ENCODE measurements at regions not wholly inside any gene's neighbourhood (a gene's known extent, or its start where the extent isn't known, plus 50 kb on each side); places are given as distances from the start of the nearest gene placed in this dataset.

GRCh38 chr11:45725776-45726492 is 60.5 kb upstream of the CHST1 start:
- Histone ChIP-seq H2BK5ac (ENCODE audit: low read depth, low read length, poor library complexity) (no peak overlapping the region), H3K9me3 (ENCODE audit: insufficient read depth, low read depth, low read length) (peaks cover 3% of the 10 kb centered on the region), H3K36me3 (ENCODE audit: control insufficient read depth in 1 of 2, insufficient read depth in 2 of 2, low read length in 2 of 2) (no peaks in the 10 kb centered on the region), H3K27ac (ENCODE audit: low read depth, low read length) (no peak overlapping the region), H4K8ac (ENCODE audit: low read depth, low read length) (no peak overlapping the region), H3K27me3 (ENCODE audit: insufficient read depth, low read length) (no peaks in the 10 kb centered on the region), H4K91ac (ENCODE audit: low read depth, low read length) (no peak overlapping the region), H3K79me2 (ENCODE audit: control insufficient read depth, insufficient read depth, low read length, poor library complexity) (no peaks in the 10 kb centered on the region), H2BK12ac (ENCODE audit: low read length) (no peak overlapping the region), H4K12ac (ENCODE audit: low read depth, low read length) (no peak overlapping the region), H3K14ac (ENCODE audit: low read length) (no peak overlapping the region), H3K18ac (ENCODE audit: low read length) (no peak overlapping the region), H3K9ac (ENCODE audit: low read length) (no peak overlapping the region), H2AFZ (ENCODE audit: insufficient read depth, low read length, poor library complexity) (no peak overlapping the region), H2AK5ac (ENCODE audit: low read length) (no peak overlapping the region), H3K79me1 (ENCODE audit: low read length) (no peaks in the 10 kb centered on the region), H3K4me2 (ENCODE audit: low read length) (no peak overlapping the region), H3K23ac (ENCODE audit: low read length) (no peak overlapping the region), H3K4me1 (ENCODE audit: control insufficient read depth in 1 of 2, insufficient read depth in 2 of 2, low read length in 2 of 2) (no peaks in the 10 kb centered on the region), H2BK120ac (ENCODE audit: insufficient read depth, low read length, poor library complexity) (no peak overlapping the region), H3K4ac (ENCODE audit: low read depth, low read length) (no peak overlapping the region), H3K4me3 (ENCODE audit: low read depth, low read length) (no peak overlapping the region)
- WGBS (ENCODE audit: extremely low coverage, insufficient coverage, insufficient read length) = no CpG with 5 or more reads among the region's 6 CpGs
- DNase-seq = no peak

DNA sequence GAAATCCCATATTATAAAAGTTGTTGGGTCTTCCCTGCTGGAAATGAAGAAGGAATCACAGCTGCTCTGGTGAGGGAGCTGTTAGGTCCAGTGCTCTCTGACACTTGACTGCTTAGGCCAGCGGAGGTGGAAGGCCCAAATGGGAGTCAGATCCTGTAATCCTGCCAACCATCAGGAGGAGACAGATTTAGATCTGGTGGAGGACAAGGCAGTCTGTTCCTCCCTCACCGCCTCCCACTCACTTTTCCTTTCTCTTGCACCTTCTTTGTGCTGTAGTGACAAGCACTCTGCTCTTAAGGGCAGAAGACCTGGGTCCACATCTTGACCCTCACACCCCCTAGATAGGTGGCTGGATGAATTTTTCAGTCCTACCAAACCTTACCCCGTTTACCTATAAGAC is 59.7 kb upstream of the CHST1 start:
- H3K27me3 ChIP-seq (ENCODE audit: insufficient read depth, low read length) = no peaks in the 10 kb centered on the region
- no peak overlapping the region for H4K8ac ChIP-seq (ENCODE audit: low read depth, low read length)
- H3K4me3 ChIP-seq (ENCODE audit: low read depth, low read length) = no peak overlapping the region
- H3K14ac ChIP-seq (ENCODE audit: low read length) = no peak overlapping the region
- no peaks in the 10 kb centered on the region for H3K79me1 ChIP-seq (ENCODE audit: low read length)
- DNase-seq = no peak
- no peak overlapping the region for H2BK12ac ChIP-seq (ENCODE audit: low read length)
- H3K4me2 ChIP-seq (ENCODE audit: low read length) = no peak overlapping the region
- no peaks in the 10 kb centered on the region for H3K4me1 ChIP-seq (ENCODE audit: control insufficient read depth in 1 of 2, insufficient read depth in 2 of 2, low read length in 2 of 2)
- WGBS (ENCODE audit: extremely low coverage, insufficient coverage, insufficient read length) = no CpG with 5 or more reads among the region's 3 CpGs
- H3K27ac ChIP-seq (ENCODE audit: low read depth, low read length) = no peak overlapping the region
- no peak overlapping the region for H2BK5ac ChIP-seq (ENCODE audit: low read depth, low read length, poor library complexity)
- no peak overlapping the region for H4K91ac ChIP-seq (ENCODE audit: low read depth, low read length)
- H3K9ac ChIP-seq (ENCODE audit: low read length) = no peak overlapping the region
- H2AFZ ChIP-seq (ENCODE audit: insufficient read depth, low read length, poor library complexity) = no peak overlapping the region
- no peak overlapping the region for H3K23ac ChIP-seq (ENCODE audit: low read length)
- H2BK120ac ChIP-seq (ENCODE audit: insufficient read depth, low read length, poor library complexity) = no peak overlapping the region
- H3K36me3 ChIP-seq (ENCODE audit: control insufficient read depth in 1 of 2, insufficient read depth in 2 of 2, low read length in 2 of 2) = no peaks in the 10 kb centered on the region
- no peak overlapping the region for H2AK5ac ChIP-seq (ENCODE audit: low read length)
- no peak overlapping the region for H3K18ac ChIP-seq (ENCODE audit: low read length)
- no peak overlapping the region for H3K4ac ChIP-seq (ENCODE audit: low read depth, low read length)
- H4K12ac ChIP-seq (ENCODE audit: low read depth, low read length) = no peak overlapping the region
- no peaks in the 10 kb centered on the region for H3K79me2 ChIP-seq (ENCODE audit: control insufficient read depth, insufficient read depth, low read length, poor library complexity)
- peaks cover 3% of the 10 kb centered on the region for H3K9me3 ChIP-seq (ENCODE audit: insufficient read depth, low read depth, low read length)

DNA sequence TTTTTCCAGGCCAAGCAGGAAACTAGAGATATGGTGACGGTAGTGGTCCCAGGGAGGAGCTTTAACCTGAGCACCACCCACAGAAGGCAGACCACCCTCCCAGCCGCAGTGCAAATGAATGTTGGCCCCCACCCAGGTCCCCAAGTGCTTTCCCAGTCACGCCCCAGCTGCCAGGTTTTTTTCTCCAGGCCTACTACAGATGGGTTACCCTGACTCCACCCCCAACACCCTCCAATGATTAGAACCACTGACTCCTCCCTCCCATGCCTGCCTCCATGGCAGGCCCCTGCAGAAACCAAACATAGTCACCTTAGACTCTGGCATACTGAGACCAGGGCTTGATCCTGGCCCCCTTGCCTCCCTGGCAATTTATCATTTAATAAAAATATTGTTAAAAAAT is 58.7 kb upstream of the CHST1 start:
- no peak overlapping the region for H3K9ac ChIP-seq (ENCODE audit: low read length)
- no peak overlapping the region for H3K18ac ChIP-seq (ENCODE audit: low read length)
- H2AK5ac ChIP-seq (ENCODE audit: low read length) = no peak overlapping the region
- H4K8ac ChIP-seq (ENCODE audit: low read depth, low read length) = no peak overlapping the region
- no peak overlapping the region for H3K27ac ChIP-seq (ENCODE audit: low read depth, low read length)
- DNase-seq = no peak
- no peak overlapping the region for H3K14ac ChIP-seq (ENCODE audit: low read length)
- no peaks in the 10 kb centered on the region for H3K36me3 ChIP-seq (ENCODE audit: control insufficient read depth in 1 of 2, insufficient read depth in 2 of 2, low read length in 2 of 2)
- H3K79me2 ChIP-seq (ENCODE audit: control insufficient read depth, insufficient read depth, low read length, poor library complexity) = no peaks in the 10 kb centered on the region
- H2AFZ ChIP-seq (ENCODE audit: insufficient read depth, low read length, poor library complexity) = no peak overlapping the region
- no CpG with 5 or more reads among the region's 3 CpGs for WGBS (ENCODE audit: extremely low coverage, insufficient coverage, insufficient read length)
- no peak overlapping the region for H3K4me3 ChIP-seq (ENCODE audit: low read depth, low read length)
- H3K4ac ChIP-seq (ENCODE audit: low read depth, low read length) = no peak overlapping the region
- no peak overlapping the region for H4K91ac ChIP-seq (ENCODE audit: low read depth, low read length)
- no peaks in the 10 kb centered on the region for H3K79me1 ChIP-seq (ENCODE audit: low read length)
- no peak overlapping the region for H3K4me2 ChIP-seq (ENCODE audit: low read length)
- H2BK120ac ChIP-seq (ENCODE audit: insufficient read depth, low read length, poor library complexity) = no peak overlapping the region
- H3K9me3 ChIP-seq (ENCODE audit: insufficient read depth, low read depth, low read length) = peaks cover 3% of the 10 kb centered on the region
- no peaks in the 10 kb centered on the region for H3K4me1 ChIP-seq (ENCODE audit: control insufficient read depth in 1 of 2, insufficient read depth in 2 of 2, low read length in 2 of 2)
- H2BK5ac ChIP-seq (ENCODE audit: low read depth, low read length, poor library complexity) = no peak overlapping the region
- no peak overlapping the region for H4K12ac ChIP-seq (ENCODE audit: low read depth, low read length)
- no peak overlapping the region for H3K23ac ChIP-seq (ENCODE audit: low read length)
- H3K27me3 ChIP-seq (ENCODE audit: insufficient read depth, low read length) = no peaks in the 10 kb centered on the region
- no peak overlapping the region for H2BK12ac ChIP-seq (ENCODE audit: low read length)

DNA sequence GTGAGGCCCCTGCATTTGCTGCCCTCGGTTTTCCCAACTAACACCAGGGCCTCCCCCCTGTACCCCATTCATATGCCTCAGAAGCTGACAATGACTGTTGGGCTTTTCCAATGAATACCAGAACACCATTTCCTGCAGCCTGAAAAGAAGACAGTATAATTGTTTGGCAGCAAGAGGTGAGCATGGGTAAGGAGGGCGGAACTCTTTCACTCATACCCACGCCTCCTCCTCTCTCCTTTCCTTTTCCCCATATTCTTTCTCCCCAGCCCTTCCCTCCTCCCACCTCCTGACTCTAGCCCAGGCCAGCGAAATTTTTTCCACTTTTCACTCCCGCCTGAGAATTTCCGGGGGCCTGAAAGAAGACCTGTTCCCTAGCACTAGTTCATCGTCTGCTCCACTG is 58.0 kb upstream of the CHST1 start:
- no peak overlapping the region for H3K18ac ChIP-seq (ENCODE audit: low read length)
- no CpG with 5 or more reads among the region's 7 CpGs for WGBS (ENCODE audit: extremely low coverage, insufficient coverage, insufficient read length)

More for the DNA sequence above, 58.0 kb upstream of the CHST1 start:
- Histone ChIP-seq H3K27me3 (ENCODE audit: insufficient read depth, low read length) (no peaks in the 10 kb centered on the region), H4K12ac (ENCODE audit: low read depth, low read length) (no peak overlapping the region), H2BK12ac (ENCODE audit: low read length) (no peak overlapping the region), H3K79me1 (ENCODE audit: low read length) (no peaks in the 10 kb centered on the region), H3K4me3 (ENCODE audit: low read depth, low read length) (no peak overlapping the region), H3K9me3 (ENCODE audit: insufficient read depth, low read depth, low read length) (peaks cover 3% of the 10 kb centered on the region), H3K23ac (ENCODE audit: low read length) (no peak overlapping the region), H3K4me1 (ENCODE audit: control insufficient read depth in 1 of 2, insufficient read depth in 2 of 2, low read length in 2 of 2) (no peaks in the 10 kb centered on the region), H4K8ac (ENCODE audit: low read depth, low read length) (no peak overlapping the region), H2BK5ac (ENCODE audit: low read depth, low read length, poor library complexity) (no peak overlapping the region), H2BK120ac (ENCODE audit: insufficient read depth, low read length, poor library complexity) (no peak overlapping the region), H3K14ac (ENCODE audit: low read length) (no peak overlapping the region), H3K36me3 (ENCODE audit: control insufficient read depth in 1 of 2, insufficient read depth in 2 of 2, low read length in 2 of 2) (no peaks in the 10 kb centered on the region), H3K9ac (ENCODE audit: low read length) (no peak overlapping the region), H3K4ac (ENCODE audit: low read depth, low read length) (no peak overlapping the region), H2AK5ac (ENCODE audit: low read length) (no peak overlapping the region), H4K91ac (ENCODE audit: low read depth, low read length) (no peak overlapping the region), H3K27ac (ENCODE audit: low read depth, low read length) (no peak overlapping the region), H2AFZ (ENCODE audit: insufficient read depth, low read length, poor library complexity) (no peak overlapping the region), H3K79me2 (ENCODE audit: control insufficient read depth, insufficient read depth, low read length, poor library complexity) (no peaks in the 10 kb centered on the region), H3K4me2 (ENCODE audit: low read length) (no peak overlapping the region)
- DNase-seq = no peak

Data from trophoblast cell (in vitro differentiated cells and primary cell).